Fibroblast of villous mesenchyme (primary cell): ENCODE measurements at regions not wholly inside any gene's neighbourhood (a gene's known extent, or its start where the extent isn't known, plus 50 kb on each side); places are given as distances from the start of the nearest gene placed in this dataset.
A peak's percentile ranks its signal among the peaks of the same experiment; 100 is the strongest.

Experiments
- DNase-seq: peaks from one replicate; pipeline ENCODE4 v3.0.0-alpha.2; 2010; ENCODE audit warnings: low read depth
- H3K4me3 ChIP-seq: 2 replicates; pipeline ENCODE4 v1.5.1; 2011; ENCODE audit warnings: low read depth, mild to moderate bottlenecking, low read length
- CTCF ChIP-seq: IDR thresholded peaks from 2 replicates; pipeline ENCODE4 v1.5.1; 2012; ENCODE audit warnings: low read depth, mild to moderate bottlenecking, low read length; ENCODE audit not compliant: insufficient read depth

DNA sequence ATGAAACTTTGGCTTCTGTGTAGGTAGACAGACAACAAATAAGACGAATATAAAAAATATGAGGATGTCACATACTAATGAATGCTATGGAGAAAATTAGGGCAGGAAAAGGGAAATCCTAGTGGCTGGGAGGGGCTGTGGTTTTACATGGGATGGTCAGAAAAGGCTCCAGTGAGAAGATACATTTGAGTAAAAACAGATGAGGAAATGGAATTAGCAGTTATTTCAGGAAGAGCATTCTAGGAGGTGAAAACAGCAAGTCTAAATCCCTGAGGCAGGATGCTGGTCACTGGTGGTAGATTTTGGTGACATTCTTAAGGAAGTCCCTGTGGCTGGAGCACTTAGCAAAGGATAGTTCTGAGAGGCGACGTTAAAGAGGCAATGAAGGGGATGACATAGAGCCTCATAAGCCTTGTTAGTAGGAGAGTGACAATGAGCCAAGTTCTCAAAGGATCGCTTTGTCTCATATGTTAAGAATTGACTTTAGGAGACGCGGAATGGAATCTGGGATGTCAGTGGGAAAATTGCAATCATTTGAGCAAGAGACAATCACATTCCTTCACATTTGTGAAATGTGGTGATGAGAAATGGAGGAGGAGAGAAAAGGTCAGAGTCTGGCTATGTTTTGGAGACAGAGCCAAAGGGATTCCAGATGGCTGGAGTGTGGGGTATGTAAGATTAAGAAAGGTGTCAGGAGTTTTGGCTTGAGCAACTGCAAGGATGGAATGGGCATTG is 384.7 kb upstream of the FZD8 start:
- TF ChIP-seq CTCF: no peak
- DNase-seq: no peak
- H3K4me3 ChIP-seq: no peak overlapping the region

- H3K4me3 ChIP-seq: no peak overlapping the region
- TF ChIP-seq CTCF: no peak
- no peak for DNase-seq
Measured at GRCh38 chr10:36026081-36026480, 384.0 kb upstream of the FZD8 start.

- DNase-seq: peak; percentile 48
- no peak overlapping the region for H3K4me3 ChIP-seq
- no peak for TF ChIP-seq CTCF
Measured at GRCh38 chr10:36023939-36024338, 381.8 kb upstream of the FZD8 start.

DNA sequence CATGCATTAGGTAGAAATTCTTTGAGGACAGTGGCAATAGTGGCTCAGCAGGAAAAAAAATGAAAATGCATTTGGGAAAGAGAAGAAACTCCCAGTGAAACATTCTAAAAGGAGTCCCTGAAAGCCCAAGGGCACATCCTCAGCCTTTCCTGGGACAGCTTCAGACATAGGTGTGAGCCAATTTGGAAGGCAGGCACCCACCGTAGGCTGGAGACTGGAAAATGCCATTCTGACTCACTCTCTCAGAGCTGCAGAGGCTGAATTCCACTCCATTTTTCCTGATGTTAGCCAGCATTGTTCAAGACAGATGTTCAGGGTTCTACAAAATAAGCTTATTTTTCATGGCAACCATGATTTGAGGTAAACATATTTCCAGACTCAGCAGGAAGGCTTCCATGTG is 379.0 kb upstream of the FZD8 start:
- no peak for DNase-seq
- no peak overlapping the region for H3K4me3 ChIP-seq
- no peak for TF ChIP-seq CTCF

GRCh38 chr10:36019749-36020148 is 377.7 kb upstream of the FZD8 start:
- H3K4me3 ChIP-seq: no peak overlapping the region
- DNase-seq: no peak
- TF ChIP-seq CTCF: no peak

DNA sequence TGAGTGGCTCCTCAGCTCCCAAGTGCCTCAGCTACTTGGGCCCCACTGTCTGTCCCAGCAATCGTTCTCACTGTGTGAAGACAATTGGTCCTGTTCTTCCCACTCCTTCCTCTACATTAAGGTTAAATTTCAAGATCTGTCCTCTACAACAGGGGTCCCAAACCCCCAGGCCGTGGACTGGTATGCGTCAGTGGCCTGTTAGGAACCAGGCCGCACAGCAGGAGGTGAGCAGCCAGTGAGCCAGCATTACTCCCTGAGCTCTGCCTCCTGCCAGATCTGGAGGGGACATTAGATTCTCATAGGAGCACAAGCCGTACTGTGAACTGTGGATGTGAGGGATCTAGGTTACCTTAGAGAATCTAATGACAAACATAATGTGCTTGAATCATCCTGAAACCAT is 376.9 kb upstream of the FZD8 start:
- DNase-seq: no peak
- TF ChIP-seq CTCF: no peak
- H3K4me3 ChIP-seq: no peak overlapping the region

DNA sequence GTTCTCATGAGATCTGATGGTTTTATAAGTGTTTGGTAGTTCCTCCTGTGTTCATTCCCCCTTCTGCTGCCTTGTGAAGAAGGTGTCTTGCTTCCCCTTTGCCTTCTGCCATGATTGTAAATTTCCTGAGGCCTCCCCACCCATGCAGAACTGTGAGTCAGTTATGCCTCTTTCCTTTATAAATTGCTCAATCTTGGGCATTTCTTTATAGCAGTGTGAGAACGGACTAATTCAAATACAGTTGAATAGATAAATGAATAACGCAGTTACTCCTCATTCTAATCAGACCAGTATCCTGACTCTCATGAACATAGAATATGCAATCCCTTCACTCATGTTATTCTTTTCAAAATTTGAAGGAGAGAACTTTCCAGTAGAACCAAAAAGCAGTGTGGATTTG is 375.0 kb upstream of the FZD8 start:
- TF ChIP-seq CTCF: no peak
- no peak for DNase-seq
- no peak overlapping the region for H3K4me3 ChIP-seq
